CD4-positive, alpha-beta T cell (primary cell): ENCODE measurements at regions not wholly inside any gene's neighbourhood (a gene's known extent, or its start where the extent isn't known, plus 50 kb on each side); places are given as distances from the start of the nearest gene placed in this dataset.
A peak's percentile ranks its signal among the peaks of the same experiment; 100 is the strongest.

ENCODE experiments used
- ATAC-seq: fragments of 200-7000 bp; cut with Tn5 transposase; one replicate; pipeline ENCODE4 v1.10.0; 2022; ENCODE audit warnings: mild to moderate bottlenecking; ENCODE audit not compliant: poor library complexity
- CTCF ChIA-PET: fragments of 350-600 bp; sonication (Branson Sonifier 250); formaldehyde crosslinking; loops from one replicate; lab custom pipeline; 2021; ENCODE audit warnings: antibody characterized with exemption, inconsistent platforms; lab: Charles Lee
- POLR2A ChIA-PET: fragments of 350-600 bp; sonication (Branson Sonifier 250); formaldehyde crosslinking; loops from one replicate; lab custom pipeline; 2021; ENCODE audit warnings: antibody characterized with exemption, inconsistent platforms; lab: Charles Lee
- DNase-seq, 14 experiments: peaks; one replicate each; pipeline ENCODE4 v3.0.0-alpha.2; 2013 to 2020; ENCODE audit warnings: mixed read lengths in 2 of 14
- H3K27ac ChIP-seq, 2 donors: one replicate each; pipeline versions ENCODE4 v1.5.1 to v1.7.0; 2013; ENCODE audit warnings: low read length in 2 of 2, low read depth in 1 of 2, mild to moderate bottlenecking in 1 of 2
- H3K27me3 ChIP-seq, 2 experiments: 1 replicate in 1 of 2; 2 replicates in 1 of 2; pipeline versions ENCODE4 v1.6.1 to v1.7.0; 2013; ENCODE audit warnings: low read length in 2 of 2, control low read depth in 1 of 2, mild to moderate bottlenecking in 1 of 2, moderate library complexity in 1 of 2; ENCODE audit not compliant: insufficient read depth in 2 of 2, control insufficient read depth in 1 of 2
- H3K36me3 ChIP-seq: one replicate; pipeline ENCODE4 v1.6.1; 2013; ENCODE audit warnings: low read length, control low read depth; ENCODE audit not compliant: insufficient read depth
- H3K4me1 ChIP-seq: one replicate; pipeline ENCODE4 v1.6.1; 2013; ENCODE audit warnings: low read length, control low read depth; ENCODE audit not compliant: insufficient read depth
- H3K4me3 ChIP-seq: one replicate; pipeline ENCODE4 v1.5.1; 2013; ENCODE audit warnings: mild to moderate bottlenecking, low read length, moderate library complexity
- H3K9me3 ChIP-seq, 2 experiments: 1 replicate in 1 of 2; 2 replicates in 1 of 2; pipeline versions ENCODE4 v1.6.1 to v1.7.0; 2013; ENCODE audit warnings: low read length in 2 of 2, mild to moderate bottlenecking in 2 of 2, control low read depth in 1 of 2, moderate library complexity in 1 of 2; ENCODE audit not compliant: control insufficient read depth in 1 of 2, insufficient read depth in 1 of 2
- H3K27ac Mint-ChIP-seq: one replicate; pipeline ENCODE4 v1.8.0; 2020; ENCODE audit warnings: mixed read lengths
- H3K27me3 Mint-ChIP-seq: one replicate; pipeline ENCODE4 v1.8.0; 2021; ENCODE audit warnings: mixed read lengths
- H3K36me3 Mint-ChIP-seq: one replicate; pipeline ENCODE4 v1.8.0; 2021; ENCODE audit warnings: low read depth, mixed read lengths
- H3K4me1 Mint-ChIP-seq: one replicate; pipeline ENCODE4 v1.8.0; 2021; ENCODE audit warnings: low read depth, mixed read lengths
- H3K4me3 Mint-ChIP-seq: one replicate; pipeline ENCODE4 v1.8.0; 2020; ENCODE audit warnings: mild to moderate bottlenecking, mixed read lengths
- H3K9me3 Mint-ChIP-seq: one replicate; pipeline ENCODE4 v1.8.0; 2020; ENCODE audit warnings: mixed read lengths
- CTCF ChIP-seq: fragments of 200-600 bp; IDR thresholded peaks from one replicate; pipeline ENCODE4 v1.8.0; 2022; ENCODE audit warnings: antibody characterized with exemption, mild to moderate bottlenecking
- intact Hi-C, 2 experiments: fragments of 100-400 bp; cut with DNase I in 1 of 2; cut with micrococcal nuclease in 1 of 2; formaldehyde crosslinking; loops; one replicate each; pipeline versions ENCODE4 v1.15.1 to v1.9.0; 2023 to 2025; cut with DNase I, micrococcal nuclease

GRCh38 chr1:201703621-201704438, 125.1 kb upstream of the IPO9 start:
- CTCF ChIA-PET = no interaction called here
- Mint-ChIP-seq H3K4me1 (no peaks in the 10 kb centered on the region), H3K4me3 (no peak overlapping the region), H3K27me3 (peaks cover 4% of the 10 kb centered on the region), H3K36me3 (no peaks in the 10 kb centered on the region), H3K9me3 (no peaks in the 10 kb centered on the region), H3K27ac (no peak overlapping the region)
- Histone ChIP-seq H3K27me3 (peaks cover 0 to 3% of the 10 kb centered on the region in 2 experiments), H3K4me3 (no peak overlapping the region), H3K4me1 (no peaks in the 10 kb centered on the region), H3K36me3 (no peaks in the 10 kb centered on the region), H3K9me3 (no peaks in the 10 kb centered on the region), H3K27ac (no peak overlapping the region)
- POLR2A ChIA-PET = interaction anchor here (0.6 kb wide), 1 partner anchor 15 kb away, joined by 3 read pairs; no protein-coding TSS in a partner anchor
- ATAC-seq (peak; percentile 67), DNase-seq (peak; percentile 33 to 74 (median 46))
- intact Hi-C loops = loop anchor here (1.0 to 10.0 kb wide), 3 partner anchors 144 to 219 kb away; no protein-coding TSS in a partner anchor
- peak; percentile 75 for TF ChIP-seq CTCF

GRCh38 chr1:201704439-201704792, 124.5 kb upstream of the IPO9 start:
- Mint-ChIP-seq H3K9me3 (no peaks in the 10 kb centered on the region), H3K4me1 (no peaks in the 10 kb centered on the region), H3K27ac (no peak overlapping the region), H3K36me3 (no peaks in the 10 kb centered on the region), H3K27me3 (peaks cover 4% of the 10 kb centered on the region), H3K4me3 (no peak overlapping the region)
- ChIA-PET POLR2A (interaction anchor here (0.6 kb wide), 1 partner anchor 15 kb away, joined by 3 read pairs; no protein-coding TSS in a partner anchor), CTCF (no interaction called here)
- H3K4me3 ChIP-seq = no peak overlapping the region
- intact Hi-C loops = loop anchor here (1.0 to 10.0 kb wide), 3 partner anchors 144 to 220 kb away; no protein-coding TSS in a partner anchor
- TF ChIP-seq CTCF = peak; percentile 28
- ATAC-seq (no peak), DNase-seq (no peak)
- H3K27me3 ChIP-seq = peaks cover 0 to 3% of the 10 kb centered on the region in 2 experiments
- no peak overlapping the region for H3K27ac ChIP-seq
- H3K9me3 ChIP-seq = no peaks in the 10 kb centered on the region
- H3K36me3 ChIP-seq = no peaks in the 10 kb centered on the region
- no peaks in the 10 kb centered on the region for H3K4me1 ChIP-seq

GRCh38 chr1:201705389-201705788, 123.6 kb upstream of the IPO9 start:
- H3K4me1 Mint-ChIP-seq = no peaks in the 10 kb centered on the region
- H3K27ac ChIP-seq = no peak overlapping the region
- TF ChIP-seq CTCF = no peak
- H3K36me3 Mint-ChIP-seq = no peaks in the 10 kb centered on the region
- ATAC-seq = no peak
- no peak for DNase-seq
- no peak overlapping the region for H3K4me3 Mint-ChIP-seq
- H3K27ac Mint-ChIP-seq = no peak overlapping the region
- peaks cover 4% of the 10 kb centered on the region for H3K27me3 Mint-ChIP-seq
- no peaks in the 10 kb centered on the region for H3K9me3 Mint-ChIP-seq
- intact Hi-C loops = loop anchor here (2.0 to 10.0 kb wide), 3 partner anchors 147 to 267 kb away; no protein-coding TSS in a partner anchor
- no peaks in the 10 kb centered on the region for H3K9me3 ChIP-seq
- no peaks in the 10 kb centered on the region for H3K36me3 ChIP-seq
- no peaks in the 10 kb centered on the region for H3K4me1 ChIP-seq
- peaks cover 0 to 3% of the 10 kb centered on the region in 2 experiments for H3K27me3 ChIP-seq
- POLR2A ChIA-PET = no interaction called here
- CTCF ChIA-PET = no interaction called here
- no peak overlapping the region for H3K4me3 ChIP-seq
